Stomach smooth muscle (tissue), 2 donors: ENCODE measurements at regions not wholly inside any gene's neighbourhood (a gene's known extent, or its start where the extent isn't known, plus 50 kb on each side); places are given as distances from the start of the nearest gene placed in this dataset.

Source experiments
- H3K27ac ChIP-seq: one replicate; pipeline ENCODE4 v1.7.0; 2013; ENCODE audit warnings: mild to moderate bottlenecking, low read length, inconsistent platforms
- H3K27me3 ChIP-seq, 2 donors: one replicate each; pipeline ENCODE4 v1.7.0; 2013; ENCODE audit warnings: low read length in 2 of 2; ENCODE audit not compliant: insufficient read depth in 2 of 2, control insufficient read depth in 1 of 2
- H3K36me3 ChIP-seq, 2 donors: one replicate each; pipeline ENCODE4 v1.7.0; 2013; ENCODE audit warnings: low read length in 2 of 2; ENCODE audit not compliant: control insufficient read depth in 2 of 2, insufficient read depth in 2 of 2
- H3K4me1 ChIP-seq: one replicate; pipeline ENCODE4 v1.7.0; 2013; ENCODE audit warnings: low read length; ENCODE audit not compliant: control insufficient read depth, insufficient read depth
- H3K4me3 ChIP-seq, 2 donors: one replicate each; pipeline ENCODE4 v1.7.0; 2013; ENCODE audit warnings: low read length in 2 of 2
- H3K9ac ChIP-seq, 2 donors: one replicate each; pipeline ENCODE4 v1.7.0; 2013; ENCODE audit warnings: low read length in 2 of 2, mild to moderate bottlenecking in 1 of 2
- H3K9me3 ChIP-seq, 2 donors: one replicate each; pipeline ENCODE4 v1.7.0; 2013; ENCODE audit warnings: low read length in 2 of 2; ENCODE audit not compliant: control insufficient read depth in 2 of 2
- donor health status: healthy.
- donor health status: Pancreatic carcinoma.

DNA sequence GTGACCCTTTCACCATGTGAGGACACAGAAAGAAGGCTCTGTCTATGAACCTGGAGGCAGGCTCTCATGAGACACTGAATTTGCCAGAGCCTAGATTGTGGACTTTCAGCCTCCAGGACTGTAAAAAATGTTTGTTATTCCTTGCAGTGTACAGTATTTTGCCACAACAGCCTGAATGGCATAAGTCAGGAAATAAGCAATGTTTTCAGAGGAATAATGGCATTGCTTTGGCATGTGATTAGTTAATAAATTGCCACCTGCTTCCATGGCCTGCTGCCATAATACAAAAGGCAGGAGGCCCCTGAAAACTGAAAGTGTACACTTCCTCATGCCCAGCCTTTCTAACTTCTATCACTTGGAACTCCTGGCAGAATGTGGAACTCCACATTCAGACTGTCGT lies 408.1 kb downstream of the GADD45G start:
- no peaks in the 10 kb centered on the region for H3K9me3 ChIP-seq
- H3K27me3 ChIP-seq = no peaks in the 10 kb centered on the region
- no peak overlapping the region for H3K9ac ChIP-seq
- H3K27ac ChIP-seq = no peak overlapping the region
- no peak overlapping the region for H3K4me3 ChIP-seq
- no peaks in the 10 kb centered on the region for H3K36me3 ChIP-seq
- H3K4me1 ChIP-seq = peaks cover 4% of the 10 kb centered on the region

DNA sequence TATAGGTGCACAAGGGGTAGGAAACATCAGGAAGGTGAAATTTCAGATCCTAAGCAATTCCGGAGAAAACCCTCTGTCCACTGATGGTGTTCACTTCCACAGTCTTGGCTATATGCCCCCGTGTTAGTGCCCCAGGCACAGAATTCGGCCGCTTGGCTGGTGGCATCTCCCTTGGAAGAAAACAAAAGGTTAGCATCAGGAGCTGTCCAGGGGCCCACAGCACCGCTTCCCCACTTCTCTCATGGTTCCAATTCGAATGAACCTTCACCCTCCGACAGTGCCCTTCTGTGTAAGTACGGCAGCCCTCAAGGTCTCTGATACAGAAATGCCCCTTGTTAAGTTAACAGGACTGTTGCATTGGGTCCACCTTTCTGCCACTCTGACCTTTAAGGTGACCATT lies 409.0 kb downstream of the GADD45G start:
- Histone ChIP-seq H3K36me3 (no peaks in the 10 kb centered on the region), H3K4me1 (no peaks in the 10 kb centered on the region), H3K4me3 (no peak overlapping the region), H3K9ac (no peak overlapping the region), H3K9me3 (no peaks in the 10 kb centered on the region), H3K27ac (no peak overlapping the region), H3K27me3 (no peaks in the 10 kb centered on the region)

DNA sequence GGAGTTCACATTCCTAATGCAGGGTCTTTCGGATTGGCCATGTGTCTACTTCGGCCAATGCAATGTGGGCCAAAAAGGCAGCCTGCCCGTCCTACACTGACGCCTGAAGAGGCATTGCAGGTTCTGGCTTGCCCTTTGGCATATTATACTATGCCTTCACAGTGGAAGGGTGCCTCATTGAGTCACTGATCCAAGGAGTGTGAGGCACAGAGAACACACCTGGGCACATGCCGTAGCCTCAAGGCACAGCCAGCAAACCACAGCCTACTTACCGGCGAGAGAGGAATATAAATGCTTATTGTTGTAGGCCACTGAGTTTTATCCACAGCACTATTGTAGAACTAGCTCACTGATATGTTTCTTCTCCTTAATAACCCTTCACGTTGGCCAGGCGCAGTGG lies 409.6 kb downstream of the GADD45G start:
- H3K9me3 ChIP-seq = no peaks in the 10 kb centered on the region
- H3K4me3 ChIP-seq = no peak overlapping the region
- no peaks in the 10 kb centered on the region for H3K4me1 ChIP-seq
- no peaks in the 10 kb centered on the region for H3K27me3 ChIP-seq
- no peaks in the 10 kb centered on the region for H3K36me3 ChIP-seq
- no peak overlapping the region for H3K27ac ChIP-seq
- no peak overlapping the region for H3K9ac ChIP-seq

DNA sequence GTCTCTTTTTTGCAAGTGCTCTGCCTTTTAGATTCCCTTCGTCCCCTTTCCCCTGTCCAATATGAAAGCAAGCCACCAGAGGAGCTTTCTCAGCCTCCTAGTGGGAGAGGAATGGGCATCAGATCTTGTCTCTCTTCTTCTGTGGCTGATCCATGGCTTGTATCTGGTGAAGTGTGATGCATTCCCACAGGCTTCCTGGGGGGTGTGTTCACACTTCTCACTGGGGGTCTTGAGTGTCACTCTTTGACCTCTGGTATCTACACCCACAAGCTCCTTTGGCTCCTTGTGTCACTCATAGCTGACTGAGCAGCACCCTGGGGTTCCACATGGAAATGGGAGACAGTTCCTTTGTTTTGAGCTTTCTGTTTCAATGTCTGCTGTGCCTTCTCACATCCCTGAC lies 411.5 kb downstream of the GADD45G start:
- Histone ChIP-seq H3K9ac (no peak overlapping the region), H3K27me3 (no peaks in the 10 kb centered on the region), H3K9me3 (no peaks in the 10 kb centered on the region), H3K4me1 (peaks cover 3% of the 10 kb centered on the region), H3K27ac (no peak overlapping the region), H3K36me3 (no peaks in the 10 kb centered on the region), H3K4me3 (no peak overlapping the region)

DNA sequence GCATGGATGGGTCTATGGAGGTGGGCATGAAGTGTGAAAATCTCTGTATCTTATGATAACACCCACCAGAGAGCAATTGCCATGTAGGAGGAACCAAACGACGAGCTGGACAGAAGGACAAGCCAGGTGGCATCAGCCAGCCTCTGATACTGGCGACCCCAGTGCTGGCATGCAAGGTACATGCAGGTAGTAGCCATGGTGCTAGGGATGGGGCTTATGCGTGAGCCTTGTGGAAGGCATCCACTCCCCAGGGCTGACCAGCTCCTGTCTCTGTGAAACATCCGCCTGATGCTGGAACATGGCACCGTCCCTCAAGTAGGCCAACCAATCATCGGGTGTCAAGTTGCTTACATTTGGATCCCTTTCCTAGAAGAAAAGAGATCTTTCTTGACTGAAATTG lies 412.9 kb downstream of the GADD45G start:
- H3K9ac ChIP-seq = no peak overlapping the region
- no peak overlapping the region for H3K27ac ChIP-seq
- H3K36me3 ChIP-seq = no peaks in the 10 kb centered on the region
- H3K4me3 ChIP-seq = no peak overlapping the region
- peaks cover 0 to 5% of the 10 kb centered on the region in 2 donors for H3K9me3 ChIP-seq
- peaks cover 3% of the 10 kb centered on the region for H3K4me1 ChIP-seq
- H3K27me3 ChIP-seq = no peaks in the 10 kb centered on the region

DNA sequence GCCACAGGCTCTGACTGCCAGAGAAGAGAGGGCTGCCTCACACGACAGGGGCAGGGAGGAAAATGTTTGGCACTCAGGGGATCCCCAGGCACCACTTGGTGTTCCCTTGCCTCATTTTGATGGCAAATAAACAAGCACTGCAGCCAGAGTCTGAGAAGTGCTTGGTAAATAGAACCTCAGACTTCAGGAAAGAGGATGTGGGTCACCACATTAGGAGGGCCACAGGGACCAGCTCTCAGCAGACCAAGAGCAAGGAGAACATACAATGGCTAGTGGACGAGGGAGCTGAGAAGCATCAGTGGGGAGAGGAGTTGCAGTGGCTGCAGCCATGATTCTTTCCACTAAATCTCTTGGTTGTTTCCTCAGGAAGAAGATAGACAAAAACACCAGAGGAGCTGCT lies 413.9 kb downstream of the GADD45G start:
- Histone ChIP-seq H3K27me3 (no peaks in the 10 kb centered on the region), H3K9ac (no peak overlapping the region), H3K4me1 (peaks cover 3% of the 10 kb centered on the region), H3K9me3 (peaks cover 0 to 5% of the 10 kb centered on the region in 2 donors), H3K27ac (no peak overlapping the region), H3K4me3 (no peak overlapping the region), H3K36me3 (no peaks in the 10 kb centered on the region)

DNA sequence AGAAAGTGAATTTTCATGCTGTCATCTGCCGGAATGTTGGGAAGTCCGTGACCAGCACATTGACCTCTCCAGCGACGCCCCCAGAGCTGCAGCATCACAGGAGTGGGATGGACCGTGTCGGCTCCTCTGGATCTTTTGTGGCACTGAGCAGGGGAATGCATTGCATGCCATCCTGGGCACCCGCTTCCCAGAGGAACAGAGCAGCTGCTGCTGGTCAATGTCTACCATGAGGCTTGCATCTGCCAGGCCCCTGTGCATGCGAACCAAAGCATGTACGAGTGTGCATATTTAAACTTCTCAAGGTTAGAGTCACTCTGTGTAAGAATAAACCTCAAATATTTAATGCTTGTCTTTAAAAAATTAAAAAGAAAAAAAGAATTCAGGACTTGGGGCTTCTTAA lies 414.8 kb downstream of the GADD45G start:
- Histone ChIP-seq H3K27ac (no peak overlapping the region), H3K9me3 (peaks cover 0 to 5% of the 10 kb centered on the region in 2 donors)

DNA sequence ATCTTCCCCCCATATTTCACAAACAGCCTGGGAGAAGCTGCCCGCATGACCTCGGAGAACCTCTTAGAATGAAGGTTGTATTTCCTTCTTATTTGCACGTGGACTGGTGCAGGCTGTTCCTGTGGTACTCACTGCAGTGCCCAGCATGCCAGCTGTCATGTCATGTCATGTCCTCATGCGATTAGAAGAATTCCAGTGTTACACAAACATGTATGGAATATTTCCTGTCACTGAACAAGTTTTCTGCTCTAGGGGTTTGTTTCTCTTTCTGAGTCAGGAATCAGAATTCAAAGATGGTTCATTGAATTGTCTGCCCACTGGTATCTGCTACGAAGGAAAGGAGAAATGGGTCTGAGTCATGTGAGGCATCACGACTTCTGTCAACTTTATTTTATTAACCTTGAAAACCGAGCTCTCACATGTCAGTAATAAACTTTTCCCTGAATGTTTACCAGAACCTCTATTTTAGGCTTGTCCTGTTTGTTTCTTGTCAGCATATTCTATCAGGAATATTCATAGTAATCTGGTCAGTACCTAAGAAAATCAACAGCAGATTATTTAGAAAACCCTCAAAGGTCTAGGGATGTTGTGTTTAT lies 415.6 kb downstream of the GADD45G start:
- Histone ChIP-seq H3K27ac (no peak overlapping the region), H3K4me3 (no peak overlapping the region), H3K27me3 (no peaks in the 10 kb centered on the region), H3K4me1 (peaks cover 4% of the 10 kb centered on the region), H3K9ac (no peak overlapping the region), H3K36me3 (no peaks in the 10 kb centered on the region), H3K9me3 (peaks cover 0 to 5% of the 10 kb centered on the region in 2 donors)

More for the DNA sequence above, 414.8 kb downstream of the GADD45G start:
- Histone ChIP-seq H3K27me3 (no peaks in the 10 kb centered on the region), H3K4me3 (no peak overlapping the region), H3K4me1 (peaks cover 3% of the 10 kb centered on the region), H3K36me3 (no peaks in the 10 kb centered on the region), H3K9ac (no peak overlapping the region)

DNA sequence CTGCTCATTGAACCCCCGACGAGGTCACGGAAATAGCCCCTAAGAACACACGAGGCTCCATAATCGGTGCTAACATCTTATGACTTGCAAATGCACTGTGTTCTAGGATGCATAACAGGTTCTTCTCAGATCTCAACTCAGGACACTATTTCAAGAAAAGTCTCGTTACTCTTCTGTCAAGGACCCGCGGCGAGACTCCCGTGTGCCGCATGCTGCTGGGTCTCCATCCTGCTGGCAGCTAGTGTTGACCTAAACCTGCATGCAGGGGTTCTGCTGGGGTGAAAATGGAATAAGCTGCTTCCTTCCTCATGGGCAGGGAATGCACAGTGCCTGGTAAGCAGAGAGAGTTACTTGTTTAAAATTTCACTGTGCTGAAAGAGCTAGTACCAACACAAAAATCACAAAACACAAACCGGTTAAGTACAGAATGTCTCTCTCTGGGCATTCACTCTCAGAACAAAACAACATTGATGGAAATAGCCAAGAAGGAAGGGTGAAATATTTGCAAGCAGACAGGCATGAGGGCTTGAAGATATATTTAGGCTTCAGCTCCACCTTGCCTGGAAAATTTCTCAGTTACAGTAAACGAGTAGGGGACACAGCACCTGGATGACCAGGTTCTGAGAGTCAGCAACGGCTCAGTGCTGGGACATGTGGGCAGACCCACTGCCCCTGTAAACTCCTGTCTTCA lies 416.5 kb downstream of the GADD45G start:
- H3K27ac ChIP-seq = no peak overlapping the region
- H3K9ac ChIP-seq = no peak overlapping the region
- peaks cover 10% of the 10 kb centered on the region for H3K4me1 ChIP-seq
- peaks cover 0 to 5% of the 10 kb centered on the region in 2 donors for H3K9me3 ChIP-seq
- H3K27me3 ChIP-seq = no peaks in the 10 kb centered on the region
- H3K36me3 ChIP-seq = no peaks in the 10 kb centered on the region
- H3K4me3 ChIP-seq = no peak overlapping the region

DNA sequence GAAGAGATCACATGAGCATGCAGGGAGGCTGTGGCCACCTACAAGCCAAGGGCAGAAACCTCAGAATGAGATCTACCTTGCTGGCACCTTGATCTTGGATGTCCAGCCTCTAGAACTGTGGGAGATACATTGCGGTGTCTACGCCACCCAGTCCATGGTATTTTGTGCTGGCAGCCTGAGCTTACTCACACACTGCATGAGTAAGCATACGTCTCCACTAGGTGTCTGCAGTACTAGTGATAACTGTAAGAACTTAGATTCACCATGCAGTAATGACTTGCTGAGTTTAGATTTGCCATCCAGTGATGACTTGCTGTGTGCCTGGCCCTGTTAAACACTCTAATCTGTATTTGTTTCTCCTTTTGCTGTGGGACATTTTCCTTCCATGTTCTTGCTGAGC lies 417.7 kb downstream of the GADD45G start:
- H3K4me3 ChIP-seq = no peak overlapping the region
- H3K9me3 ChIP-seq = peaks cover 0 to 5% of the 10 kb centered on the region in 2 donors
- no peaks in the 10 kb centered on the region for H3K36me3 ChIP-seq
- no peak overlapping the region for H3K9ac ChIP-seq
- peaks cover 10% of the 10 kb centered on the region for H3K4me1 ChIP-seq
- H3K27ac ChIP-seq = no peak overlapping the region
- no peaks in the 10 kb centered on the region for H3K27me3 ChIP-seq

DNA sequence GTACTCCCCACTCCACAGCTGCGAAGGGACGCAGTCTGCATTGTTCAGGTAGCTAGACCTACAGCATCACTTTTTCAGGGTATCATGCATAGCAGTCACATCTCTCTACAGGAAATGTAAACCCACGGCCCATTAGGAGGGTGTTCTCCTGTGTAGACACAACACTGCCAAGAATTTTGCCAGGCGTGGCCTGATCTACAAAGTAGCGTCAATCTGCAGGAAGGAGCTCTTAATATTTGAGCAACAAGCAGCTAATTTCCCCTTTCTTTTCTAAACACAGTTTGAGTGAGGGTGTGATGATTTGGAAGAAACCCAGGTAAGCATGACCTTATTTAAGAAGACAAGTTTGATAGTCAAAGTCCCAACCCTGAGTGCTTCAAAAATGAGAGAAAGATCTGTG lies 419.0 kb downstream of the GADD45G start:
- Histone ChIP-seq H3K36me3 (no peaks in the 10 kb centered on the region), H3K4me3 (no peak overlapping the region), H3K9me3 (peaks cover 0 to 5% of the 10 kb centered on the region in 2 donors), H3K4me1 (peaks cover 10% of the 10 kb centered on the region), H3K9ac (no peak overlapping the region), H3K27ac (no peak overlapping the region), H3K27me3 (no peaks in the 10 kb centered on the region)
